Stimulated activated CD4-positive, alpha-beta T cell treated with anti-CD3 and anti-CD28 coated beads, Interleukin-1b, Interleukin-23, amount 100 ng/mL, for 4 hours (primary cell): ENCODE measurements at regions not wholly inside any gene's neighbourhood (a gene's known extent, or its start where the extent isn't known, plus 50 kb on each side); places are given as distances from the start of the nearest gene placed in this dataset.
"Not testable (repeated sequence)": the region's sequence is repeated elsewhere in the genome, so short reads cannot be mapped to it uniquely, and the experiment has no call there.

Source experiments
- DNase-seq, 2 donors: peaks; one replicate each; pipeline ENCODE4 v3.0.0-alpha.2; 2020; ENCODE audit warnings: low read depth in 2 of 2

DNA sequence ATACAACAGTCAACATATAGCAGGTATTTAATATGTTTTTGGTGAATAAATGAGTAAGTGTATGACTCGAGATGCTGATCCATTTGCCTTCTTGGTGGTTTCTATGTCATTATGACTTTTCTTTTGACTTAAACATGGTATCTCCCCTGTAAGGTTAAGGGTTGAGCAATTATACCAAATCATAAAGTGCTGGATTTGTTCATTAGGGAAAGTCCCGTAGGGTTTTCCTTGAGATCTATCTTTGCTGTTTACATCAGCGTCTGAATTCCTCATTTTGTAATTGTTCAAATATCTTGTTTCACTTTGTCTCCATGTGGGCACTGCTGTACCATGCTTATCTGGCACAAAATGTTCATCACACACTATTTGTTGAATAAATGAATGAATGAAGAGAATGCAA is 562.6 kb downstream of the EDEM1 start:
- no peak for DNase-seq

DNA sequence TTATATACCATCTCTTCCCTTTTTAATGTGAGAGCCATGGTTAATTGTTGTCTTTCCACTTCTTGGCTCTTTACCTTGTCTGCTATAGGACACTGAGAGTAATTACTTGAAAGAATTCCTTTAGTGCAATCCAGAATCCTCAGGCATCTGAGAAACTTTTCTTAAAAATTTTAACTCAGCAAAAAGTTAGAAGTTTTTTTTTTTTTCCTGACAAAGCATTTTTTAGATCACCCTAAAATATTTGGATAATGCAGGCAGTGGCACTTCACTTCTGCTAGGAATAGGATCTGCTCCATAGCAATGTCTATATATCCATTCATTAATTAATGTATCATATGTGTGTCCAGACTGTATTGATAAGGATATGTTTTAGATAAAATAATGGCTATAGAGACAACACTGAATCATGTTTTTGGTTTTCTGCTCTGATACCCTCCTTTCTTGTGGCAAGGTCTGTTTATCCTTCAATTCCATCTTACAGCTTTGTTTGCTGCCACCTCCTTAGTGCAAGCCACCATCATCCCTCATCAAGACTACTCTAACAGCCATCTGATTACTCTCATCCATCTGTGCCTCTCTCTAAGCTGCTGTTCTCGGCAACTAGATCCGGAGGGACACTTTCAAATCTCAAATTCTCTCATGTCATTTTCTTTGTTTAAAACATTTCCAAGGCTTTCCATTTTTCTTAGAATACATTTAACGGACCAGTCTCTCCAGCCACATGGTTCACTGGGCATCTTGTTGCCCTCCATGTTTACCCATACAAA is 563.5 kb downstream of the EDEM1 start:
- DNase-seq, result no peak

DNA sequence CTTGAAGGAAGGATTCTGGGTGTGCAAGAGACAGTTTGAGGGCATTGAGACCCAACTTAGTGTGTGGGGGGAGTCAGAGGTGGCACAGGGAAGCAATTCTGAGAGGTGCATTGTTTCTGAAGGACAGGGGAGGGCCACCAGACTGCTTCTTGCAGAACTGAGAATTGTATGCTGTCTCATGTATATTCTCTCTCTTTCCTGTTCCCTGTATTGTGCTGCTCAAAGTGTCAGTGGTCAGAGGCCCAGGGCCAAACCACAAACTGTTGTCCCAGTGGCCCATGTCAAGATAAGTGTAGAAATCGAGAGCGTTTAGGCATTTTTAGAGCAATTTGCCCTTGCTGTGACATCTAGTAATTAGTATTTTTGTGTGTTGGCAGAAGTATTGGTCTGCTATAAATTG is 567.1 kb downstream of the EDEM1 start:
- no peak for DNase-seq

DNA sequence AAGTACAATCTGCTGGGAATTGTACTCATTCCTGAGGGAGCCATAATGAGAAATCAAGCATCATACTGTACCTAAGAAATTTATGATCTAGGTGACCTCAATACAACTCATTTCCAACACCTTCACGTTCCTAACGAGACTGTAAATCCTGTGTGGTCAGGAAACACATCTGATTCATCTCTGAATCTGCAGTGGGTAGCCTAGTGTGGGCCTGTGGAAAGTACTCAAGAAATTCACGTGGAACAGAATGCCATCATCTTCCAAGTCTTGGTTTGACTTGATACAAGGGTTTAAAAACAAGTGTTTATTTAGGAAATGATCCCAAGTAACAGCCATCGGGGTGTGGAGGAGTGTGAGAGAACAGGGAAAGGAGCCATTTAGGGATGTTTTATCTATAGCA is 568.9 kb downstream of the EDEM1 start:
- no peak for DNase-seq

DNA sequence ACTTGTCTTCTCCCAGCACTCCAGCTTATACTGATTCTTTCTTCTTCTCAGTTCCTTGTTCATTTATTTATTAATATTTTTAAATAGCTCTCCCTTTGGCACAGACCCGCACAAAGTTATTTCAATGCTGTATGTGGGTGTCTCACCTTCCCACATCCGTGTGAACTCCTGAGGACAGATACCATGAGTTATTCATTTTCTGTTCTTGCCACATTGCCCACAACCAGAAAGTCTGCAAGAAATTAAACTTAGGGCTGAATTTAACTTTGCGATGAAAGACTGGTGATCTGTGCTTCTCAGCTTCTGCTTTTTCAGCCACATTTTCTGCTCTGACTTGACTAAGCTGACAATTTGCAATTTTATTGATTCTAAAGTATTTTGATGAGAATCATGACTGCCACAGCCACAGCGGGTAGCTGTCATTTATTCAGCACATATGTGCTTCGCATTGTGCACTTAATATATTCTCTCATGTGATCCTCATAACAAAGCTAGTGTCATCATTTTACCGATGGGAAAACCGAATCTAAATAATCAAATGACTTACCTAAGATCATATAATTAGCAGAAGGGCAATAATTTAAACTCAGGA is 569.8 kb downstream of the EDEM1 start:
- no peak for DNase-seq

DNA sequence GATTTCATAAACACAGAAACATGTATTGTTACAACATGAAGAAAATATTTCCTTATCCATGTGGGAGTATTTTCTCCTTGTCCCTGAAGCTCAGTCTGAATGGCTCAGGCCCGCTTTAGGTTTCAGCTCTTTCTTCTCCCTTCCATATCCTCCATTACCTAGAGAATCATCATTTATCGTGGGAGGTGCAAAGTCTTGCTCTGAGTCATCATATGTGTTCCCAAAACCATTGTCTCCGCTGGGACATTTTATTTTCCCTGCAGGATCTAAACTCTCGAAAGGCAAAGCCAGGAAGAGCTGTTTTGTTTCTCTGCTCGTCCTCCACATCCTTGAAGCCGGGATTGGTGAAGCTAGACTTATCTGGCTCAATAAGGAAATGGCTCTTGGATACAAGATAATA is 571.2 kb downstream of the EDEM1 start:
- no peak for DNase-seq

DNA sequence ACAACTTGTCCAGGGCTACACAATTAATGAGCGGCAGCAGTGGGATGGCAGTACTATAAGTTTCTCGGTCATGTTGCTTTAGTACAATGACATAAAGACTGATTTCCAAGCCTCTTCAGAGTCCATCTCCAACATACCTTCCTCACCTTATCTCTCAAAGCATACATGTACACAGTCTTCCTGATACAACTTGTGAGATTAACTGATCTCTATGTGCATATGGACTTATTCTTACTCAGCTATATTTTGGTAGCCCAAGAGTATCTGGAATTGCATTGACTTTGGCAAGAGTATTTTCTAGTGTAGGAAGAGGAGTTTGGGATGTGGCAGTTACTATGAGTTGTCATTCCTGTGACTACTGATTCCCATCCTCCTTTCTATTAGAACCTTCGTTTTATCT is 575.0 kb downstream of the EDEM1 start:
- DNase-seq, result no peak

DNA sequence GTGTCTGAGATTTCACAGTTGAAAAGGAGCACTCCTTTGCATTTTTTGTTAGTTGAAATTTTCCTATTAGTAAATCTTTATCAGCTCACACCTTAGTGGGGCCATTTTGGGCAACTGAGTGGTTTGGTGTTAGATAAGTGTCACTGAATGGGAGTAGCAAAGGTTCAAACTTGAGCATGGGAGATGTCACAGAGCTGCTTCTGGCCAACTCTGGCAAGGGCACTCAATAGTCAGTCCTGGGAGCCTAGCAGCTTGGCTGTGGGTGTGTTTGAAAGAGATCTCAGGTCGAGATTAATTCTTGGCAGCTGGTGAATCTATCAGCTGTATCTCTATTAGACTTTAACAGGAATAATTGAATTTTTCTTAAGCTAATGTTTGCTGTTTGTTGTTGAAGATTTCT is 579.3 kb downstream of the EDEM1 start:
- DNase-seq, result no peak

DNA sequence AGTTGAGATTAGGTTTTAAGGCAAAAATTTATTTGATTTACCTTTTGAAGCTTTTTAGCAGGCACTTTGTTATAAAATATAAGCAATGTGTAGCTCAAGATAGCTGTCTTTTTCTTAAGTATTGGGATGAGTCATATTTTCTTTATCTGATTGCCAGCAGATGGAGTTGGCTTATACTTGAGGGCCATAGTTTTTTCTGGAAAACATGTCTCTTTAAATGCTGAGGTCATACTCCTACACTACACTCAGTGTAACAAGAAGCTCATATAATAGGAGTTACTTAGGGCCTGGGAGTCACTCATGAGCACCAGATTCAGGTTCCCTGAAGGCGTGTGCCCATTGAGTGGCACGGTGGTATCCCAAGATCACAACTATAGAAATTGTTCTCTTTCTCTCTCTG is 579.8 kb downstream of the EDEM1 start:
- DNase-seq, result no peak

DNA sequence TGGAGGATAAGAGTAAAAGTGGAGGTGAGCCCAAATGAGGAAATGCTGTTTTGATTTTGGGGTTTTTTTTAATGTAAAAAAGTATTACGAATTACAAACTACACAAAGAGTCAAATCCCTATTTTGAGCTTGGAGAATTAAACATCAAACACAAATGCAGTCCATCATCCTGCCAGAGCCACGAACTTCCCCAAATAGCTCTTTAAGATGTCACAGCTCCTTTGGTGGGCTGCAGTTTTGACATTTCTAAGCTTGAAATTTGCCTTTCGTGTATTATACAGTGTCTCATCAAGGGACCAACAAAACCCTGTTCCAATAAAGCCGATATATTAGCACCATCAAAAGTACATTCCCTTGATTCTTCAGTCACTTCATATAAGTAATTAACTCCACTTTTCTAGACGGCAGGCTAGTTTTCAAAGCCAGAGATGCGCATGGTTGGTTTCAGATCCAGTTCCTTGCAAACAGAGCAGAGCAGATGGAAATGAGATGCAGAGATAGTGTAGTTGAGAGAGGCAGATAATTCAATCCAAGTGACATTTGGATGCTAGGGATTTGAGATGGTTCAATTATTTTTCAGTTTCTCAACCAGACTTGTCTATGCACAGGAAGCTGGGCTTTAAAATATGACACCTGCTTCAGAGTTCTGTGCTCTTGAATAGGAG is 580.9 kb downstream of the EDEM1 start:
- DNase-seq, result no peak

DNA sequence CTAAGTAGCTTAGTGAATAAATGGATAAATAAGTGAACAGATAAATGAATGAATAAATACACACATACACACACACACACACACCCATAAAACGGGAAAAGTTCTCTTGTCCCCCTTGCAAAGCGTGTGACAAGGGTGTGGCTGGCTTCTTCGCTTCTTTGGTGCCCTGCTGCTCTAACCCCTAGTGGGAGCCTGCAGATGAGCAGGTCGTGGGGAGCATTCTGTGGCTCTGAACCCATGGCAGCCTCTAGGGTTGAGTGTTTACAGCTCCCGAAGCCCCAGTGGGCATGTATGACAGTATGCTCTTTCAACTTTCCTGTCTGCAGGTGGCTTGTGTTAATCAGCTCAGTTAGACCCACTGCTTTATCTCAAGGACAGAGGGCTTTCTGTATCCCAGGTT is 582.3 kb downstream of the EDEM1 start:
- no peak for DNase-seq

DNA sequence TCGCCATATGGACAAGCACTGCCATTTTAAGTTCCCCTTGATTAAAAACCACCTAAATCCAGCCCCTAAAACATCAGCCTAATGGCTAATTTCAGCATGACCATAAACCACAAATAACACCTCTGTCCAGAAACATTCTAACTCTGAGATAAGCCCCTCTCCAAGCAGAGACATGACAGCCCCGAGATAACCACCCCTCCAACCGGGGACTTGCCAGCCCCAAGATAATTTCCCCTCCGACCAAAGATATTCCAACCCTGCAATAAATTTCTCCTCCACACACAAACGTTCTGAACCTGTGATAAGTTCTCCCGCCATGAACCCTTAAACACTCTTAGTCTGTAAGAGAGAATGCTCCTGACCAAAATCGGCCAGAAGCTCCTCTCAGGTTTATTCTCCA is 586.8 kb downstream of the EDEM1 start:
- no peak for DNase-seq

DNA sequence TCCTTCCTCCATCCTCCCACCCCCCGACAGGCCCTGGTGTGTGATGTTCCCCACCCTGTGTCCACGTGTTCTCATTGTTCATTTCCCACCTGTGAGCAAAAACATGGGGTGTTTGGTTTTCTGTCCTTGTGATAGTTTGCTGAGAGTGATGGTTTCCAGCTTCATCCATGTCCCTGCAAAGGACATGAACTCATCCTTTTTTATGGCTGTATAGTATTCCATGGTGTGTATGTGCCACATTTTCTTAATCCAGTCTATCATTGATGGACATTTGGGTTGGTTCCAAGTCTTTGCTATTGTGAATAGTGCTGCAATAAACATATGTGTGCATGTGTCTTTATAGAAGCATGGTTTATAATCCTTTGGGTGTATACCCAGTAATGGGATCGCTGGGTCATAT is 587.6 kb downstream of the EDEM1 start:
- not testable (repeated sequence) for DNase-seq

DNA sequence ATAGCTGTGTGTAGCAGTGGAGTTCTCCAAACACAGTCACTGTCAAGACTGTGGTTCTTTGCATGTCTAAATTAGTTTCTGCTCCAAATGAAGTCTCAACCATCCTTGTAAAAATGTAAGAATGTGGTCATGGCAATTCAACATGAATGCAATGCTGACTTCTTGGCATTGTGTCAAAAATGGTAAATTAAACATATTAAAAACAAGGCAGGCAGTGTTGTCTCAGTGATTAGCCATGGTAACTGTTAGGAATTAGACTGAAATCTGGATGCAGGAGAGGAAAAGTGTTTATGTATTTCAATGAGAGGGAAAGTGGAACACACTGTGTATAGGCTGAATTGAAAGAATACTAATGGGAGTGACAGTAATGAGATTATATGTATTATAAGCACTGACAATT is 597.2 kb downstream of the EDEM1 start:
- DNase-seq, result no peak

DNA sequence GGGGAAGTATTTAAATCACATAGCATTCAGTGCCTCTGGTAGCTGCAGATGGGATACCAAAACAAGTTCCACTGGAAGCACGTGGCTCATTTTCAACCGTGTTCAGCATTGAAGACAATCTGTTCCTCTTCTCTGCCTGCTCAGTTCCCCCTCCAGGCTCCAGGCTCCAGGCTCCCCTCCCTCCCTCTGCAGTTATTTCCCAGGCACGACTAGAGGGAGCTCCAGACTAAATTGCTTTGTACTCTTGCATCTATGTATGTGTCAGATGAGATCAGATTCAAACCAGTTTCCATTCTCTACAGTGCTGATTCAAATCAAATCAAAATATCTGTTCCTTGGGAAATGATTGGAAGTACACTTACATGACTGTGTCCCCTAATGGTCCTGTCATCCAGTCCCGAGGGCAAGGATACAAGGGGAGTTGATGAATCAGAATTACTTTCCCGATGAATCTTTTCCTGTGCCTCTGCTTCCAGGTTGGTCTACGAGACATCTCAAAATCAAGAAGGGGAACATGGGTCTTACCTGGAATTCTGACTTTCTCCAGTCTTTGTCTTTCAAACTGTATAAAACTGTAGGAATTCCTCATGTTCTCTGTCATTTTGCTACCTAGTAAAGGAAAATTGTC is 600.5 kb downstream of the EDEM1 start:
- no peak for DNase-seq

DNA sequence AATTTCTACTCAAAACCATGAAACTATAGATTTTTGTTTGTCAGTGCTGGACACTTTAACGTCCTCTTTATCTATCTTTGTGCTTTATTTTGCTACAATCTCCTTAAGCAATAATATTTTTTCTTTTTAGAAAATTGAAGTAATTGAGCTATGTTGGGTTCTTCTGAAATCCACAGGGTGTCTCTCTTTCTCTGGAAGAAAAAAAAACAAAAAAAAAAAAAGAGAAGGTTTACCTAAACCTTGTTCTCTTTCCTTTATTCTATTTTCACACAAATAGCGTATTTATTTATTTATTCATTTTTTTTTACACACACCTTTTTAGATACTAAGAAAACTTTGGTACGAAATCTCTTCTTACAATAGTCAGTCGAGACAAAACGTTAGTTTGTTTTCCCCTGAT is 601.0 kb downstream of the EDEM1 start:
- no peak for DNase-seq

DNA sequence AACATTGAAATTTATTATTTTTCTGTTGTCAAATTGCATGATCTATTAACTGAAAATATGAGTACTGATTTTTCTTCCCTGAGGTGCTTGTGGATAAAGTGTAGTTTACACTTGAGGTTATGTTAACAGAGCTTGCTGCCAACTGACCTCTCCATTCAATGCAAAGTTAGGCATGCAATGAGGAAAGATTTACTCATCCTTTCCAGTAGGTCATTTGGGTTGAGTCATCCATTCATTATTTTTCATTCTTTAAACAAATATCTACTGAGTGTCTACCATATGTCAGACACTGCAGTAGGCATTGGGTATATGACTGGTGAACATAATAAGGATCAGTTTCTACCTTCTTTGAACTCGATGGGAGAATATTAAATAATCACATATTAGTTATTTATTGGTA is 604.1 kb downstream of the EDEM1 start:
- DNase-seq, result no peak

DNA sequence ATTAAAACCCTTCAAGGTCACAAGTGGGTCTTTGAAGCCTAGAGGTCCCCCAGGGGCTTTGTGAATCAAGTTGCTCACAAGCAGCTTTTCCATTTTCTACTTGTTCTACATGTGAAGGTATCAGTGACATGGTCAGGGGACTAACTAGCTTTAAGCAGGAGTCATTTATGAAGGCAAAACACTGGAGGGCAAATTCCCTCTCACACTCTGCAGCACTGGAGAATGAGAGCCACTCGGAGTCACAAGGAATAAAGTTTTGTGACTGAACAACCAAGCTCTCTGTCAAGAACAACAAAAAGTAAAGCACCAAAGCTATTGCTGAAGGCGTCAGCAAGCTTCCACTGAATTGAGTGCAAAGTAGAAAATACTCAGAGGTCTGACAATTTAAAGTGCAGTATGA is 609.0 kb downstream of the EDEM1 start:
- DNase-seq, result no peak

DNA sequence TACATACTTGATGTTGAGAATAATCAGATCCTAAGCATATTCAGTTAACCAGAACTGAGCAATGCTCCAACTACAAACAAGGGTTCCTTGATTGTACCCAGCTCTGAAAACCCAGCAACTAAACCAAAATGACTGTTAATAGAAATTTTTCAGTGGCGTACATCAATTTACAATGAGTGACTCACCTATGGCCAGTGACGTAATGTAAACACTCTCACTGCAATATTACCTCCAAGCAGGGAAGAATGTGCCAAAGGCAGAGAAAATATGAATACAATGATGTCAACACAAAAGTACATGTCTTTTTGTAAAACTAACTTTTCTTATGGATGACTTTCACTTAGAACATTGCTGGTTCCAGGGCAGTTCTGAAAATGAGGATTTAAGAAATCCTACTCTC is 611.3 kb downstream of the EDEM1 start:
- no peak for DNase-seq

DNA sequence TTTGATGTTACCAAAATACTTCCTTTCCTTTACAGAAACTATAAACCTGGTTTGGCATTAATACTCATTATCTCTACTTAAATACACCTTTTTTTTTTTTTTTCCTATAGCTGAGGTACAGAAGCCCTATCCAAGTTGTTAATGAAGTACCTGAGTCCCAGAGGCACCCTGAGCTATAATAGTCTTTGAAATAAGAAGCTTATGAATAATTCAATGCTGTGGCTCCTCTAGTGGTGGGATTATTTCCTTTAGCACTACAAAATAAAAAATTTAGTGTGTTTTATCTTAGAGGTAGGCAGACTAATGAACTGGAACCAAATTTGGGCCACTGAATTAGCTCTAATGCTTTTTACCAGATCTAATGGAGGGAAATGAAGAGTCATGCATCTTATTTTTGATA is 611.9 kb downstream of the EDEM1 start:
- no peak for DNase-seq

DNA sequence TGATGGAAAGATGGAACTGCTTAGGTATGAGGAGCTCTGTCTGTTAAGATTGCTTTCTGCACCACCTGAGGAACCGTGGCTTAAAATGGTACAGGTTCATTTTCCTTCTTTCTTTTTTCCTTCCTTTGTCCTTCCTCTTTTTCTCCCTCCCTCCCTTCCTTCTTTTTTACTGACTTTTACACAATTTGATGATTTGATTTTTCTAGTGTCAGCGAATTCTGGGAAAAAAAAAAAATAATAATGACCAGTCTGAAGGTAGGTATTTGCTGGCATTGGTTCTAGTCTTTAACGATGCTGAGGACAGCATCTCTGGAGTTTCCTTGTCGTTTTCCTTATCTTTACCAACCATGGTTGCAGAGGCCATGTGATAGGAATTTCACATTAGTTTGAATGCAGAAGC is 613.5 kb downstream of the EDEM1 start:
- no peak for DNase-seq

DNA sequence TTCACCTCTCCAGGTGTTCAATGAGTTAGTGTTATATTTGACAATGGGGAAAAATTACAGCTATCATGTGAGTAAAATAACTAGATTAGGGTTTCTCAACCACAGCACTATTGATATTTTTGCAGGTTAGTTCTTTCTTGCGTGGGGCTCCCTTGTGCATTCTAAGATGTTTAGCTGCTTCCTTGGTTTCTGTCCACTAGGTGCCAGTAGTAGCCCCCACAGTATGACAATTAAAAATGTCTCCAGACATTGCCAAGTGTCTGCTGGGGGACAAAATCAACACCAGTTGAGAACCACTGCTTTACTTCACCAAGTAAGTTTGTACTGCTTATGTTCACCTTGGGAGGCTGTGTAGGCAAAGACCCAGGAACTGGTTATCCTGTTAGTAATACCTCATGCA is 618.7 kb downstream of the EDEM1 start:
- DNase-seq, result no peak
